Stimulated activated CD8-positive, alpha-beta memory T cell treated with anti-CD3 and anti-CD28 coated beads, Interleukin-12 subunit alpha, Interleukin-12 subunit beta, amount 100 ng/mL, for 4 hours (primary cell): ENCODE measurements at regions not wholly inside any gene's neighbourhood (a gene's known extent, or its start where the extent isn't known, plus 50 kb on each side); places are given as distances from the start of the nearest gene placed in this dataset.

Experiments
- DNase-seq: peaks from one replicate; pipeline ENCODE4 v3.0.0-alpha.2; 2020; ENCODE audit warnings: low read depth

GRCh38 chr1:55289042-55289441, 73.9 kb upstream of the USP24 start:
- DNase-seq, result no peak

- no peak for DNase-seq
These were observed 73.1 kb upstream of the USP24 start for GRCh38 chr1:55288245-55288644.

GRCh38 chr1:55287723-55288122, 72.6 kb upstream of the USP24 start:
- no peak for DNase-seq

- no peak for DNase-seq
These were observed 71.9 kb upstream of the USP24 start for GRCh38 chr1:55286856-55287602.

- no peak for DNase-seq
These were observed 70.7 kb upstream of the USP24 start for GRCh38 chr1:55285834-55286233.

- DNase-seq, result no peak
These were observed 69.7 kb upstream of the USP24 start for GRCh38 chr1:55284856-55285255.

- DNase-seq, result no peak
These were observed 66.9 kb upstream of the USP24 start for GRCh38 chr1:55282058-55282457.

GRCh38 chr1:55280731-55281130, 65.6 kb upstream of the USP24 start:
- no peak for DNase-seq

- no peak for DNase-seq
These were observed 64.5 kb upstream of the USP24 start for GRCh38 chr1:55279627-55280026.

GRCh38 chr1:55278378-55278777, 63.2 kb upstream of the USP24 start:
- DNase-seq, result no peak

GRCh38 chr1:55277377-55278130, 62.4 kb upstream of the USP24 start:
- DNase-seq, result peak; percentile 52

- DNase-seq, result no peak
These were observed 61.7 kb upstream of the USP24 start for GRCh38 chr1:55276671-55277376.

GRCh38 chr1:55275941-55276341, 60.8 kb upstream of the USP24 start:
- DNase-seq, result no peak

- DNase-seq, result no peak
These were observed 60.1 kb upstream of the USP24 start for GRCh38 chr1:55275151-55275748.

- no peak for DNase-seq
These were observed 57.8 kb upstream of the USP24 start for GRCh38 chr1:55272994-55273393.
